ENCODE measurements at regions not wholly inside any gene's neighbourhood (a gene's known extent, or its start where the extent isn't known, plus 50 kb on each side); places are given as distances from the start of the nearest gene placed in this dataset.

DNA sequence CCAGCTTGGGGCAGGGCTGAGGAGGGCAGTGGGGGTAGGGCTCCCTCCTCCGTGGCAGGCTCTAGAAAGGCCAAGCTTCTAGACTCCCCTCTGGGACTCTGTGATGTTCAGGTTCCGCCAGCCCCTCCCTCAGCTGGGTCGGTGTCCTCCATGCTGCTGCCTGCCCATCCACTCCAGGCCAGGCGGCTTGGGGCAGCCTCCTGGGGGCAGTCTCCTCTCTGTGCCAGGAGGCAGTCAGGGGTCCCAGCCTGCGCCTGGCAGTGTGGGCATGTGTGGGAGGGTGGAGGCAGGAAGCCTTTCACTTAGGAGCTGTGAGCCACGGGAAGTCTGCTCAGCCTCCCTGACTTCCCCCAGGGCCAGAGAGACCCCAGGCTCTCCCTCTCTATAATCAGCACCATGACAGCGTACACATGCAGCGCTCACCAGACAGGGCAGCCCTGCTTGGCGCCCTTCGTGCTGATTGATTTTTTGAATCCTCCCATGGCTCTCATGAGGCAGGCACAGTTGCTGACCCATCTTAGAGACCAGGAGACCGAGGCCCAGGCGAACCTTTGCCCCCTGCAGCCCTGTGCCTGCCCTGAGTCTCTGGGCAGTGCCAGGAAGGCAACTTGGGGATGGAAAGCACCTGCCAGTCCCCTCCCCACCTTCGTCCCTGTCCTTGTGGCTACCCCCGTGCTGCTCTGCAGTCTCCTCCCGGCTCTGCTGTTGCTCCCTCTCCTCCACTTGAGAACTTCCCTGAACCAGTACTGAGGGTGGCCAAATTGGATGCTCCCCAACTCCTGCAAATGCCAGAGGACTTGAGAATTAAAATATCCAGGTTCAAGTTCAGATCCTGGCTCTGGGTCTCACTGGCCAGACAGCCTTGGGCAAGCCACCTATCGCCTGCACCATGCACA, 234.7 kb upstream of the GSE1 start:
- DNase-seq (ENCODE audit: low spot score): no peak

DNA sequence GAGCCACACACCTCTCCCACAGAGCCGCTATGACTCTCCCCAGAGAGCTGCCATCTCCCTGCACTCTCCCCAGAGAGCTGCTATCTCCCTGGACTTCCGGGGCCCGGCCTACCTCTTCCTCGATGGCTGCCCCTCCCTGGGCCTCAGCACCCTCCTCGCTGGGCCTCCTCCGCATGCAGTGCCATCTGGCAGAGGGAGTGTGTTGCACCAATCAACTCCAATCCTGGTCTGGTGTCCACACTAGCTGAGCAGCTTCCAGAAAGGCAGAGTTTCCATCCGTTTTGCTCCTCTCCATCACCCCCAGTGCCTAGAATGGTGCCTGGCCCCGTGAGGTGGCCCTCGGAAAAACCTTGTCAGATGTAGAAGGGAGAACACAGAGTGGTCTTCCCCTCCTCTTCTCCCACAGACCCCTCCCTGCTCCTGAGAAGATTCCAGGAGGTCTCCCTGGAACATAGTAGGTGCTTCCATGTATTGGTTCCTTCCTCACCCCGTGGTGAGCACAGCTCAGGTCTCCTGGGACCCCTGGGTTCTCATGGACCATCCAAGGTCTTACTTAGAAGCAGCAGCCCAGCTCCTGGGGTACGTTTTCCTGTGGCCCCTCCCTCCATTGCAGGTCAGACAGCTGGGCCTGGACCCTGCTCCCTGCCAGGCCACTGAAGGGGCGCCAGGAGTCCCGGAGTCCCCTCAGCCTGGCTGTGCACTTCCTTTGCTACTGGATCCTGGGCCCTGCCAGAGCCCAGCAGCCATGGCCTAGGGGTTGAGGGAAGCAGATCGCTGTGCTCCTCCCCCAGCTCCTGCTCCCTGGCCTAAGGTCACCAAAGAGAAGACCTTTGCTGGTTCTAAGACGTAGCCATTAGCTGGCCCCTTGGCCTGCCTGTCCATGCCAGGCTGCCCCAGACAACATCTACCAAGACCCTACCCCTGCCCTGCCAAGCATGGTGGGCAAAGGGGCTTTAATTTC, 233.8 kb upstream of the GSE1 start:
- no peak for DNase-seq (ENCODE audit: low spot score)

DNA sequence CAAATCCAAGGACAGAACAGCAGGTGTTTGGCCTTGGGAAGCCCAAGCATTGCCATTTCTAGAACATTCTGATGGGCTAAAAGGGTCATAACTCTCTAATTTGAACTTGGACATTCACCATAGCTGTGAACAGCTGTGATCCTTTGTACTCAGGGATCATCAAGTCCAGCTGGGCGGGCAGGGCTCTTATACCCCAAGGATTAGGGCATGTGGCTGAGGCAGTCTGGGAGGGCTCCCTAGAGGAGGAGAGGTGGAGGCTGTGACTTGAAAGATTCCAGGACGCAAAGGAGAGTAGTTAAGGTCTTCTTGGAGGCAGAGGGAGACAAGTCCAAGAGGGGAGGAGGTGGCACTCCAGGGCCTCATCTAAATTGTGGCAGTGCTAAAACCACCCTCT, 233.1 kb upstream of the GSE1 start:
- DNase-seq (ENCODE audit: low spot score): no peak

DNA sequence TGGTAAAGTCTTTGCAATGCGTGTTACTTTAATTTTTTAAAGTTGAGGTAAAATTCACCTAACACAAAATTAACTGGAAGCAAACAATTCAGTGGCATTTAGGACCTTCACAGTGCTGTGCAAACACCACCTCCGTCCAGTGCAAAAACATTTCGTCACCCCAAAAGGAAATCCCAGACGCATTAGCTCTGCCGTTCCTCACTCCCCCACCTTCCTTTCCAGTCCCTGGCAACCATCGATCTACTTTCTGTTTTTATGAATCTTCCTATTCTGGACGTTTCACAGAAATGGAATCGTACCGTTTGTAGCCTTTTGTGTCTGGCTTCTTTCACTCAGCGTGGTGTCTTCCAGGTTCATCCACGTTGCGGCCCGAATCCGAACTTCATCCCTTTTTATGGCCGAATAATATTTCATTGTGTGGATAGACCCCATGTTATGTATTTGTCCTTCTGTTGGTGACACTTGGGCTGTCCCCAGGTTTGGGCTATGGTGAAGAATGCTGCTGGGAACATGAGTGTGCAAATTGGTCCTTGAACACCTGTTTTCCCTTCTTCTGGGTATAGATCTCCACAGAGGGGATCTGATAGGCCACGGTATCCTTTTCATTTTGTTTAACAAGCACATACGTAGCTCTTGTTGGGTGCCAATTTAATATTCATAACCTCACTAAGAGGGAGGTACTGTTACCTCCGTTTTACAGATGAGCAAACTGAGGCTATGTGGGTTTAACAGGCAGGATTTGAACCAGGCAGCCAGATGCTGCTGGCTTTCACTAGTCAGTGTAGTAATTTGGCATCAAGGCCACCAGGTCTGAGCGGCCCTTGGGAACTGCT, 232.0 kb upstream of the GSE1 start:
- DNase-seq (ENCODE audit: low spot score): no peak

DNA sequence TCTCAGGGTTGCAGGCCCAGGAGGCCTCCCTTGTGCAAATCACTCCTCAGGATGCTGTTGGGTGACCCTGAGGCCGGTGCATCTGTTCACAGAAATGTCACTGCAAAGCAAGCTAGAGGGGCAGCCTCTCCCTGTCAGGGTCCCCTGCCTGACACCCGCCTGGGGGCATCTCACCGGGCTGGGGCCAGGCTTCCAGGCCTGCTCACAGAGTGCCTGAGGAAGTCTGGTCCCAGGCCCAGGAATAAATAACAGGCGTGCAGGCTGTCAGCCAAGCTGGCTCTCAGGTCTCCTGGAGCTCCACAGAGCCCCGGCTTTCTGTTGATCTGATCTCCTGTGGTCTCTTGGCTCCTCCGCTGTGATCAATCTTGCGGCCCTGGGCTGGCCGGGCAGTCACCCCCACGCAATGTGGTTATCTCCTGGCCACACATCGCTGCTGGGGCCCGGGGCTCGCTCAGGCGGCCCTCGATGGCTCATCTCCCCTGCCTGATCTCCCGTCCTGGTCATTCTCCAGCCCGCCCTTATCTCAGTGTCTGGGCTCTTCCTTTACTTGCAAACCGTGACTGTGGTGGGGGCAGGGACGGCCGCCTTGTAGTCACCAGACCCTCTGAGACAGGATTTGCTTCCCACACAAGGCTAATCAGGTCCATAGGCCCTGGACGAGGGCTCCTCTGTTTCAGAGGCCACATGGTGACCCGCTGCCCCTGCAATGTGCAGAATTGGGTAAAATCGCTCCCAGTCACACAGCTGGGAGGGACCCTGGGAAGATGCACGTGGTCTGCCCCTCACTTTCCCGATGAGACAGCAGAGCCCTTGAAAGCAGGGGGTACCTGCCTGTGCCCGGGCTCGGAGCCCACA, 231.2 kb upstream of the GSE1 start:
- no peak for DNase-seq (ENCODE audit: low spot score)

DNA sequence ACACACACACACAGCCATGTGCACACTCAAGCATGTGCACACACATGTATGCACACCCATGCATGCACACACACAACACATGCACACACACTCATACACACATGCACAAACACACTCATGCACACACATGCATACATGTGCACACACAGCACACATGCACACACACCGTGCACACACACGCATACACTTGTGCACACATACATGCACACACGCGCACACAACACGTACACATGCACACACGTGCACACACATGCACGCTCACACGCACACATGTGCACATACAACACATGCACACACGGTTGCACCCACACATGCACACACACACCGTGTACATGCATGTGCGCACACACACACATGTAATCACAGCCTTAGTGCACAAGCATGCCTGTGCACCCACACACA, 230.4 kb upstream of the GSE1 start:
- no peak for DNase-seq (ENCODE audit: low spot score)

DNA sequence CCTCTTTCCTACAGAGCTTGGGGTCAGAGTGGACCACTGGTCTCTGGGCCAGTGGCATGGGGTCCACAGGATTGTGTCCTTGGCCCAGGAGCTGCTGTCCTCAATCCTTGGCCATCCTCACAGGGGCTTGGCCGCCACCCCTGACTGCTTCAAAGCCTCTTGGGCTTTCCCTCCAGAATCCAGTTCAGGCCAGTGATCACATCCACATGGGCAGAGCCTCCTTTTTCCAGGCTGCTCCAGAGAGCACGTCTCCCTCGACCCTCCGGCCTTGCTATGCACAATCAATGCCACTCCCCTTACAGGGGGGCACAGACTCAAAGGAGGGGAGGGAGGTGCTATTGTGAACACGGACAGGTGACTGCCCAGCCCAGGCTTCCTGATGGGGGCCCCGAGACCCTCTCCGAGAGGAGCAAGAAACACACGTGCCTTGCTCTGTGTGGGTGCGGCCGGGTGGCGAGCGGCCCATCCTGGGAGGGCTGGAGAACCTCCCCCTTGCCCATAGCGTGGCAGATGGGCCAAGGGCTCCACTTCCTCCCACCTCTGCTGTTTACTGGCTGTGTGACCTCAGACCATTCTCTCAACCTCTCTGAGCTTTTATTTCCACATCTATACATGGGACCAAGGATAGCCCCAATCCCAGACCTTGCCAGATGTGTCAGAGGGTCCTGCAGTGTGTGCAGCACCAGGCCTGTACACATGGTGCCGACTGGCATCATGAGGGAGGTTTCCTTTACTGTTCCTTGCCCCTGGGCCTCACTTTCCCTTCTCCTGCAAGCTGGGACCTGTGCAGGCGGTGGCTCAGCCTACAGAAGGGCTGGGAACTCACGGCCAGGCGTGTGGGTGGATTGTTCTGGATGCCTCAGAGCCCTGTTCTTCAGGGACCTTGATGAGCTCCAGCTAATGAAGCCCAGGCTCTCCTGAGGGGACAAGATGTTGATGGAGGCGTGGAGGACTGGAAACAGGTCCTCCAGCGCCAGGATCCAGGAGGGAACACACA, 229.0 kb upstream of the GSE1 start:
- no peak for DNase-seq (ENCODE audit: low spot score)

DNA sequence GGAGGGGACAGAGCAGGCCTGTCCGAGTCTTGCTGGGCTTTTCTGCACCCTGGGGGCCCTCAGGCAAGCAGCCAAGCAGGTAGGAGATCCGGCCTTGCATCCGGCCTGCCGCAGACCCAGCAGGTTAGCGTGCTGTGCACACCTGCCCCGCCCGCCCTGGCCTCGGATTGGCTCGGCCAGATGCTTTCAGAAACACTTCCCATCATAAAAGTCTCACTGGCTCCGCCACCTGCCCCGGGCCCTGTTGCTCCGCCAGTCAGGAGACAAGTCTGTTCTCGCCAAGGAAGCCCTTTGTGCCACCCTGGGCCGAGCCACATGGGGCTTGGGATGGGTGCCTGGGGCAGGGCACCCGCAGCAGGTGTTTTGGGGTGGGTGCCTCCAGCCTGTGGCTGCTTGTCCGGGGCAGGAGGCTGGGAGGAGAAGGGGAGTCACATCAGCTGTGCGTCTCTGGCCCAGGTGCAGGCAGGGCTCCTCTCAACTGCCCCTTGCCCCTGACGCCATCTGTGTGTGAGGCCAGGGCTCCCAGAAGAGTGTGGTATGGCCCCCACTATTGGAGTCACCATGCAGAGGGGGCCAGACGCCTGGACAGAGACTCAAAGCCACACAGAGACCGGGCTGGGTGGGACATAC, 228.2 kb upstream of the GSE1 start:
- DNase-seq (ENCODE audit: low spot score): no peak

DNA sequence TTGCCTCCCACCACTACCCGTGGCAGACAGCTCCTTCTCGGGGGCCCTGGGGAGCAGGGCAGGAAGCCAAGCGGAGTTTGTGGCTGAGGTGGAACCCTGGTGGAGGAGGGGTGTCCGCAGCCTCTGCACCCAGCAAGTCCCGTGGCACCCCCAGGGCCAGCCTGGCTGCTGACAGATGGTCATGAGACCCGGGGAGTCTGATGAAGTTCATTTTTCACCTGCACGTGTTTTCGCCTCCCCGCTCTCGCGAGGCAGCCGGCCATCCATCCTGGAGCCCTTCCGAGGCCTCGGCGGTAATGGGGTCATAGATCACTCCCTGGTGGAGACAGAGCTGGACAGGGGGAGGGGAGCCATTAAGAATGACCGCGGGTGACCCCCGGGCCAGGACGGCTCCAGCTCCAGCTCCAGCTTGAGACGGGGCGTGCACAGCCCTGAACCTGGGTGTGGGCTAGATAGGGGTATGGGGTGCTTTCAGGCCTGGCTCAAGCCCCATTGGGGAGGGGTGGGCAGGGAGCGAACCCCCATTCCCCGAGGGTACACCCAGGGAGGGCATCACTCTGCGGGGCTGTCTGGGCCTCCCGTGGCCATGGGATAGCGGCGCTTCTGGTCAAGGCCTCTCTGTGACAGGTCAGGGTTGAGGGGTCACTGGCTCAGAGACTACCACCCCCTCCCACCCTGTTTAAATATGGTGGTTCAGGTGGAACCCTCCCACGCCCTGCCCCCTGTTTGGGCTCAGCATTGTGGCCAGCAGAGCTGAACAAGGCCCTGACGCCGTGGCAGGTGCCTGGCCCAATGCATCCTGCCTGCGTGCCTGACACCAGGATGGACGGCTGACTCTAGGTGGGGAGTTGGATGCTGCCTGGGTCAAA, 227.4 kb upstream of the GSE1 start:
- DNase-seq (ENCODE audit: low spot score): no peak

DNA sequence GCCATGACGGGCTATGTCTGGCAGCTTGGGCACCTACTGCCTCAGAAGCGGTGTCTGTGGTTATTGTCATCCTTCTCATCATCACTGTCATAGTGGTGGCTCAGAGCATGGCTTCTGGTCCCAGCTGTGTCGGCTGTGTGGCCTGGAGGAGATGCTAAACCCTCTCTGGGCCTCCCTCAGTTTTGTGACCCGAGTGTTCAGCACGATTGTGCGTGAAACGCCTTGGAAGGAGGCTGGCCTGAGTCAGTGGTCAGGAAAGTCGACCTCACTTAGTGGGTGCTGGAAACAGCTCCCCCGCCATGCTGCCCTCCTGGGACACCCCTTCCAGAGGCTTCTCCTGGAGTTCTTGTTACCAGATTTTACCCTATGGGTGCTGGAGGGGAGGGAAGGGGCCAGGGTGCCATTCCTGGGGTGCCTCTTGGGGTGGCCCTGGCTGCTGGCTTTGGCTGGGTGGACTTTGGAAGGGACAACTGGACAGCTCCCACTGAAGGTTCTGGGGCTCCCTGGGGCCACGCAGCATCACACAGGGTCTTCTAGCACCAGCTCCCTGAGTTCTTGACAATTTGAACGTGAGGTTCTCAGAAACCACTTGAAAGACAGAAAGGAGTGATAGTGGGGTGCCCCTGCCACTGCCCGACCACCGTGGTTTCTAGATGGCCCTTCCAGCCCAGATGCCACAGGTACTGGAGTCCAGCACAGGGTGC, 226.5 kb upstream of the GSE1 start:
- no peak for DNase-seq (ENCODE audit: low spot score)

DNA sequence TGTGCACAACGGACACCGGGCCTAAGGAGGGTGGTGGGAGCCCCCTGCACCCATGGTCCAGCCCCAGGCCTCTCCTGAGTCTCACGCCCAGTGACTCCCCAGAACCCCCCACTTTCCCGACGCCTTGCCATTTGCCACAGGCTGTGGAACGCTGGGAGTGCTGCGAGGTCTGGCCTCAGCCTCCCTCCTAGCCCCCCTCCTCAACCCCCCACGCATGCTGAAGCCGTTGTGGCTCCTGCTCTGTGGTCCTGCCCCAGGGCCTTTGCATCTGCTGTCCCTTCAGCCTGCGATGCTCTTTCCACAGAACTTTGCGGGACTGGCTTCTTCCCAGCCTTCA, 226.0 kb upstream of the GSE1 start:
- DNase-seq (ENCODE audit: low spot score): no peak

DNA sequence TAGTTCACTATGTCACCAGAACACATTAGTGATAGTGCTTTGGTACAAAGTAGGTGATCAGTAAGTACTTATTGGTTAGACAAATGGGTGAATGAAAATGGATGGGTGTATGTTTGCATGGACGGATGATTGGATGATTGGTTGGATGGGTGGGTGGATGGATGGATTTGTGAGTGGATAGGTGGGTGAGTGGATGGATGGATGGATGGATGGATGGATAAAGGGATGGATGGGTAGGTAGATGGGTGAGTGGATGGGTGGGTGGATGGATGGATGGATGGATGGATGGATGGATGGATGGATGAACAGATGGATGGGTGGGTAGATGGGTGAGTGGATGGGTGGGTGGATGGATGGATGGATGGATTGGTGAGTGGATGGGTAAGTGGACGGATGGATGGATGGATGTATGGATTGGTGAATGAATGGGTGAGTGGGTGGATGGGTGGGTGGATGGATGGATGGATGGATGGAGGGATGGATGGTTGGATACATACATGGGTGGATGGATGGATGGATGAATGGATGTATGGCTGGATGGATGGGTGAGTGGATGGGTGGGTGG, 225.3 kb upstream of the GSE1 start:
- DNase-seq (ENCODE audit: low spot score): no peak

DNA sequence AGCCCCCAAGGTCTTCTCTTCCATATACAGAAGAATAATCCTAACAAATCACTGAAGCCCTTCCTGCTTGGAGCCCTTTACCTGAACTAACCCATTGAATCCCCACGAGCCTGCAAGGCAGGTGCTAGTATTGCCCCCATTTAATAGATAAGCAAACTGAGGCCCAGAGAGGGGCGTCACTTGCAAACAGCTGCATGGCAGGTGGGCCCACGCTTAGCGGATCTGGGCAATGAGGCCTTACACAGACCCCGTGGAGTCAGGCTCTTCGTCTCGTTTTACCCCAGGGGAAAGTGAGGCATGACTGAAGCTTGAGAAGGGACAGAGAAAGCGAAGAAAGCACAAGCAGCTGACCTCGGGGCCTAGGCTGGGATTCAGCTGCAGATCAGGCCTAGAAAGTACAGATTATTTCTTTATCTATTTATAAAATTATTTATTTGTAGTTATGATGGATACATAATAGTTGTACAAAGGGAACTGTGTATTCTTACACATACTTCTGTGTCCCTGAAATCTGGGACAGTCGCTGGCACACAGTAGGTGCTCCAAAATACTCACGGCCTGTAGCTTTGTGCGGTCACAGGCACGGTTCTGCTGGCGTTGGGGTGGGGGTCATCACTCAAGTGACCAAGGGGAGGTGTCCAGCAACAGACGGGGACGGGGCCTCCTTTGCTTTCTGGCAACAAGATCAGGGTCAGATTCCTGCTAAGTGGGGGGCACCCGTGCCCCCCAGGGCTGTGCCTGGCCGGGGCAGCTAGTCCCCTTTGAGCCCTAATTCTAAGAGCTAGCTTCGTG, 223.2 kb upstream of the GSE1 start:
- DNase-seq (ENCODE audit: low spot score): no peak

DNA sequence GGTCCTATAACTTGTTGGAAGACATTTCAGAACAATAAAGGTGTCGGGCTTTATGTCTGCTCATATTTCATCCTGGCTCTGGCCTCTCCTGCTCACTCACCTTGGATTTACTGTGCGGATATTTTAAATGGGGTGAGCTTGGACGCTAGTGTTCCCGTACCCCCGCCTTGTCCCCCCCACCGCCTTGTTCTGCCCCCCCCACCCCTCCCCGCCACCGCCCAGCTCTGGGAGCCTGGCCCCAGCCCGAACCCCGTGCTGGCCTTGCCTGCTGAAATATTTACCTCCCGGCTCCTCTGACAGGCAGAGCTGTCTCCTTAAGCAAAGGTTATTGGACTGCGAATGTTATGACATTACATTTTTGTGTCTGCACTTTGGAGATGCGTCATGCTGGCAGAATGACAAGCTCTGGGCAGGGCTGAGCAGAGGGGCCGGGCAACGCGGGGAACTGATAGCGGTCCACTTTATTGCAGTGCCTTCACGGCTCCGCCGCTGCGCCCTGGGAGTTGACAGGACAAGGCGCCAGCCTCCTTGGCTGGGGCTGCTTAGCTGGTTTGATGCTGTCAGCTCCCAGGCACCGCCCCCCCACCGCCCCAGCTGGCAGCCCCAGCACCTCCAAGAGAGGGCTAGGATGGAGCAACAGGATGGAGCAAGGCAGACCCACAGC, 222.5 kb upstream of the GSE1 start:
- DNase-seq (ENCODE audit: low spot score): peak; percentile 94

DNA sequence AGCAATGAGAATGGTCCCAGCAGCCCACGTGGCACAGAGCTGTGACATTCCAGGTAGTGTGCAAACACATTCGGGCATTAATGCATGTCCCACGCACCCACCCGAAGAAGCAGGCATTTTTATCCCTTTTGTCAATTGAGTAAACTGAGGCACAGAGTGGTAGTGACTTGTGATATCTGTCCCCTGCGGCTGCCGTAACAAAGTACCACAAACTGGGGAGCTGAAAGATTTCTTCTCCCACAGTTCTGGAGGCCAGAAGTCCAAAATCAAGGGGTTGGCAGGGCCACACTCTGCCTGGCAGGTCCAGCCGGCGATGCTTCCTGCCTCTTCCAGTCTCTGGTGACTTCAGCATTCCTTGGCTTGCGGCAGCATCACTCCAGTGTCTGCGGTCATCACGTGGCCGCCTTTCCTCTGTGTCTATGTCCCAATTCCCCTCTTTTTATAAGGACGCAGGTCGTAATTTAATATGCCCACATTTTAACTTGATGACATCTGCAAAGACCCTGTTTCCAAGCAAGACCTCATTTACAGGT, 221.9 kb upstream of the GSE1 start:
- DNase-seq (ENCODE audit: low spot score): no peak
